Ovary (tissue), 7 donors: ENCODE measurements at regions not wholly inside any gene's neighbourhood (a gene's known extent, or its start where the extent isn't known, plus 50 kb on each side); places are given as distances from the start of the nearest gene placed in this dataset.

Source experiments
- DNase-seq, 5 donors: peaks; one replicate each; pipeline ENCODE4 v3.0.0-alpha.2; 2019 to 2020
- H3K27ac ChIP-seq, 2 donors: fragments of 200-600 bp; one replicate each; pipeline versions ENCODE4 v1.5.1 to v1.8.0; 2019 to 2022
- H3K27me3 ChIP-seq: fragments of 200-600 bp; one replicate; pipeline ENCODE4 v1.8.0; 2022
- H3K36me3 ChIP-seq: fragments of 200-600 bp; sonication (generic); one replicate; pipeline ENCODE4 v1.5.1; 2019
- H3K4me1 ChIP-seq: one replicate; pipeline ENCODE4 v1.8.1; 2013; ENCODE audit warnings: mild to moderate bottlenecking, moderate library complexity; ENCODE audit not compliant: insufficient read depth
- H3K4me3 ChIP-seq: fragments of 200-600 bp; sonication (generic); one replicate; pipeline ENCODE4 v1.5.1; 2017
- H3K9me3 ChIP-seq, 2 donors: fragments of 200-600 bp in 1 of 2; sonication (generic) in 1 of 2; one replicate each; pipeline versions ENCODE4 v1.5.1 to v1.8.1; 2013 to 2019; ENCODE audit warnings: mild to moderate bottlenecking in 1 of 2, moderate library complexity in 1 of 2
- CTCF ChIP-seq, 3 donors: fragments of 450-650 bp in 2 of 3; fragments of 200-600 bp in 1 of 3; IDR thresholded peaks; one replicate each; pipeline versions ENCODE4 v1.5.1 to v1.8.0; 2016 to 2022; ENCODE audit warnings: antibody characterized with exemption in 3 of 3, mild to moderate bottlenecking in 1 of 3
- EP300 ChIP-seq: sonication (generic); formaldehyde crosslinking; IDR thresholded peaks from one replicate; pipeline ENCODE4 v1.6.1; 2017; ENCODE audit warnings: antibody characterized with exemption
- POLR2A ChIP-seq: fragments of 450-650 bp; IDR thresholded peaks from one replicate; pipeline ENCODE4 v1.6.1; 2017; ENCODE audit warnings: antibody characterized with exemption, mild to moderate bottlenecking, moderate library complexity
- WGBS, 3 donors: extraction: QIAGEN DNeasy Blood & Tissue Kit in 1 of 3; methylation state at CpG; one replicate each; pipeline versions ENCODE4 v1.1.5 to v1.1.7; 2013 to 2017; 5-methylcytosine and 5-hydroxymethylcytosine counted together
- intact Hi-C, 4 donors: fragments of 100-400 bp; cut with DNase I; formaldehyde crosslinking; loops; one replicate each; pipeline versions ENCODE4 v1.11.0 to v1.15.1; 2022 to 2023
- donor health status: DM: no; HTN: no; CAD: no; lungs with moderate emphysema.
- donor health status: DM: no; HTN: no; CAD: no.
- donor health status: Bipolar disorder and iron deficiency.
- donor health status: DM: no; HTN: no; CAD: no.
- donor health status: DM: yes; HTN: yes; CAD: no.

- TF ChIP-seq CTCF (IDR thresholded peaks at IDR 0.05), result no peak
- no peak for TF ChIP-seq POLR2A
- no peak for TF ChIP-seq EP300
- Histone ChIP-seq H3K4me3 (no peak overlapping the region), H3K9me3 (no peaks in the 10 kb centered on the region), H3K27ac (no peak overlapping the region), H3K36me3 (no peaks in the 10 kb centered on the region), H3K4me1 (no peaks in the 10 kb centered on the region), H3K27me3 (no peaks in the 10 kb centered on the region)
- no peak for DNase-seq
- intact Hi-C loops, result no loop called here
- WGBS, 3 donors, result 15 to 19% (median 16%) methylated on average over 6 of the region's 6 CpGs
These were observed 500.1 kb upstream of the ID4 start for GRCh38 chr6:19337101-19337500.

DNA sequence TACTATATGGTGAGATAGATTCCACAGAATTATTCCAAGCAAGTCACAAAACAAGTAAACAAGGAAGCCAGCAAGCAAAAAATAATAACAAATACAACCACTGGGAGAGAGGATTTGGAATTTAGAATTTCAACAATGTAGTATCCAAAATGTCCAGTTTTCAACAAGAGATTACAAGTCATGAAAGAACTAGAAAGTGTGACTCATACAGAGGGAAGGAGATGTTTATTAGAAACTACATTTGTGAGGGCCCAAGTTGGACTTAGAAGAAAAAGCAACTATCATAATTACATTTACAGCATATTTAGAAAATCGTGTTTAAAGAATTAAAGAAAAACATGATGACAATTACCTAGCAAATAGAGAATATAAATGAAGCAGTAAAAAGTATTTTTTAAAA lies 494.6 kb upstream of the ID4 start:
- 81 to 91% (median 84%) methylated on average over 1 of the region's 1 CpG for WGBS, 3 donors

GRCh38 chr6:19349429-19349828 lies 487.7 kb upstream of the ID4 start:
- Histone ChIP-seq H3K4me3 (no peak overlapping the region), H3K36me3 (no peaks in the 10 kb centered on the region), H3K27me3 (no peaks in the 10 kb centered on the region), H3K27ac (no peak overlapping the region), H3K4me1 (no peaks in the 10 kb centered on the region), H3K9me3 (no peaks in the 10 kb centered on the region)
- intact Hi-C loops, result no loop called here
- WGBS, 3 donors, result 94 to 98% (median 97%) methylated on average over 3 of the region's 3 CpGs
- TF ChIP-seq POLR2A, result no peak
- no peak for TF ChIP-seq EP300
- no peak for TF ChIP-seq CTCF (IDR thresholded peaks at IDR 0.05)
- DNase-seq, result no peak

More for the DNA sequence above, 494.6 kb upstream of the ID4 start:
- Histone ChIP-seq H3K4me3 (no peak overlapping the region), H3K27me3 (no peaks in the 10 kb centered on the region), H3K4me1 (no peaks in the 10 kb centered on the region), H3K36me3 (no peaks in the 10 kb centered on the region), H3K27ac (no peak overlapping the region), H3K9me3 (no peaks in the 10 kb centered on the region)
- TF ChIP-seq CTCF (IDR thresholded peaks at IDR 0.05), result no peak
- no peak for TF ChIP-seq POLR2A
- TF ChIP-seq EP300, result no peak
- no peak for DNase-seq
- intact Hi-C loops, result no loop called here

DNA sequence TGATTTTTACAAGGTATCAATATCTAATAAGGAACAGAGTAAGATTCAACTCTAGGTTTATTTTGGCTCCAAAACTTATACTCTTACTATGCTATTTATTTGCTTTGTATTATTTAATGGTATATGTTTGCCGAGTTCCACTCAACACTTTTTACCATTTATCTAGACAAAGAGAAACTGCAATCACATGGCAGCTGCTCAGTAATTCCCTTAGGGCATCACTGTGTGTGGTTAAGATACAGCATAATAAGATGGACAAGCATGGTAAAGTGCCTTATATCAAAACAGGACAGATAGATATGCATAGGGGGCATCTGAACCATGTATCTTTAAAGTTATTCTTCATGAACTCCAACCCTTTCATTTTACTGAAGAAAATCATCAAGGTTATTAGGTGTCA lies 483.0 kb upstream of the ID4 start:
- no peaks in the 10 kb centered on the region for H3K9me3 ChIP-seq
- DNase-seq, result no peak
- TF ChIP-seq CTCF (IDR thresholded peaks at IDR 0.05) (no peak), POLR2A (no peak), EP300 (no peak)
- H3K4me3 ChIP-seq, result no peak overlapping the region
- 67 to 79% (median 71%) methylated on average over 1 of the region's 1 CpG for WGBS, 3 donors
- no peaks in the 10 kb centered on the region for H3K27me3 ChIP-seq
- H3K4me1 ChIP-seq, result no peaks in the 10 kb centered on the region
- no peaks in the 10 kb centered on the region for H3K36me3 ChIP-seq
- no peak overlapping the region for H3K27ac ChIP-seq
- intact Hi-C loops, result no loop called here

- Histone ChIP-seq H3K27ac (no peak overlapping the region), H3K9me3 (no peaks in the 10 kb centered on the region), H3K4me1 (no peaks in the 10 kb centered on the region), H3K27me3 (no peaks in the 10 kb centered on the region), H3K4me3 (no peak overlapping the region), H3K36me3 (no peaks in the 10 kb centered on the region)
- intact Hi-C loops, result no loop called here
- WGBS, 3 donors, result 95 to 98% (median 96%) methylated on average over 2 of the region's 2 CpGs
- TF ChIP-seq POLR2A, result no peak
- TF ChIP-seq CTCF (IDR thresholded peaks at IDR 0.05), result no peak
- TF ChIP-seq EP300, result no peak
- DNase-seq, result no peak
These were observed 480.5 kb upstream of the ID4 start for GRCh38 chr6:19356692-19357091.
